Globus pallidus (tissue), 1 donor: ENCODE measurements at regions not wholly inside any gene's neighbourhood (a gene's known extent, or its start where the extent isn't known, plus 50 kb on each side); places are given as distances from the start of the nearest gene placed in this dataset.

Source experiments
- DNase-seq: peaks from one replicate; pipeline ENCODE4 v3.0.0-alpha.2; 2015; ENCODE audit warnings: low spot score

- no peak for DNase-seq
Measured at GRCh38 chr5:2240118-2240904, 357.6 kb upstream of the IRX4 start.

- no peak for DNase-seq
Measured at GRCh38 chr5:2239201-2239910, 356.6 kb upstream of the IRX4 start.

GRCh38 chr5:2238732-2239131, 356.0 kb upstream of the IRX4 start:
- no peak for DNase-seq

- DNase-seq, result no peak
Measured at GRCh38 chr5:2227433-2227832, 344.7 kb upstream of the IRX4 start.

GRCh38 chr5:2224689-2225088, 342.0 kb upstream of the IRX4 start:
- no peak for DNase-seq

GRCh38 chr5:2223303-2223702, 340.6 kb upstream of the IRX4 start:
- DNase-seq, result no peak

GRCh38 chr5:2222246-2222992, 339.7 kb upstream of the IRX4 start:
- DNase-seq, result no peak

- DNase-seq, result no peak
Measured at GRCh38 chr5:2221450-2221849, 338.7 kb upstream of the IRX4 start.

GRCh38 chr5:2220741-2221140, 338.0 kb upstream of the IRX4 start:
- DNase-seq, result no peak

- no peak for DNase-seq
Measured at GRCh38 chr5:2219149-2219776, 336.5 kb upstream of the IRX4 start.

GRCh38 chr5:2217219-2217618, 334.5 kb upstream of the IRX4 start:
- DNase-seq, result no peak

GRCh38 chr5:2214910-2215590, 332.3 kb upstream of the IRX4 start:
- DNase-seq, result no peak

GRCh38 chr5:2213121-2213730, 330.5 kb upstream of the IRX4 start:
- no peak for DNase-seq

- no peak for DNase-seq
Measured at GRCh38 chr5:2212481-2212880, 329.8 kb upstream of the IRX4 start.

GRCh38 chr5:2208239-2208544, 325.5 kb upstream of the IRX4 start:
- DNase-seq, result no peak

- DNase-seq, result no peak
Measured at GRCh38 chr5:2207416-2208238, 324.9 kb upstream of the IRX4 start.

GRCh38 chr5:2207109-2207399, 324.3 kb upstream of the IRX4 start:
- no peak for DNase-seq

- DNase-seq, result no peak
Measured at GRCh38 chr5:2206293-2207108, 323.8 kb upstream of the IRX4 start.

GRCh38 chr5:2205596-2206226, 323.0 kb upstream of the IRX4 start:
- no peak for DNase-seq

GRCh38 chr5:2205185-2205585, 322.5 kb upstream of the IRX4 start:
- no peak for DNase-seq
